ENCODE measurements at regions not wholly inside any gene's neighbourhood (a gene's known extent, or its start where the extent isn't known, plus 50 kb on each side); places are given as distances from the start of the nearest gene placed in this dataset.
"Not testable (repeated sequence)": the region's sequence is repeated elsewhere in the genome, so short reads cannot be mapped to it uniquely, and the experiment has no call there.

DNA sequence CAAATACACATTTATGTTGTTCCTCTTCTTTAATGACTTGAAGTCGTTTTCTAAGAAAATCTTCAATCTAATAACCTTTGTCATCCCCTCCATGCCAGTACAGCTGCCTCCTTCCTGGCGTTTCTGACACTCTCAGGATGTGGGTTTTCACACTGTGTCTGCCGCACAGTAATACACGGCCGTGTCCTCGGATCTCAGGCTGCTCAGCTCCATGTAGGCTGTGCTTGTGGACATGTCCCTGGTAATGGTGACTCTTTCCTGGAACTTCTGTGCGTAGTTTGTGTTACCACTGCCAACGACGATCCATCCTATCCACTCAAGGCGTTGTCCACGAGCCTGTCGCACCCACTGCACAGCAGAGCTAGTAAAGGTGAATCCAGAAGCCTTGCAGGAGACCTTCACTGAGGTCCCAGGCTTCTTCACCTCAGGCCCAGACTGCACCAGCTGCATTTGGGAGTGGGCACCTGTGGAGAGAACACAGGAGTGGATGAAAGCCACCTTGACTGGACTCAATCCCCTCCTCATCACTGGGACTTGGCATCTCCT lies 1095.9 kb downstream of the TMEM121 start:
- DNase-seq = no peak

- no peak for DNase-seq
These were observed 1098.8 kb downstream of the TMEM121 start for GRCh38 chr14:106625186-106625585.

DNA sequence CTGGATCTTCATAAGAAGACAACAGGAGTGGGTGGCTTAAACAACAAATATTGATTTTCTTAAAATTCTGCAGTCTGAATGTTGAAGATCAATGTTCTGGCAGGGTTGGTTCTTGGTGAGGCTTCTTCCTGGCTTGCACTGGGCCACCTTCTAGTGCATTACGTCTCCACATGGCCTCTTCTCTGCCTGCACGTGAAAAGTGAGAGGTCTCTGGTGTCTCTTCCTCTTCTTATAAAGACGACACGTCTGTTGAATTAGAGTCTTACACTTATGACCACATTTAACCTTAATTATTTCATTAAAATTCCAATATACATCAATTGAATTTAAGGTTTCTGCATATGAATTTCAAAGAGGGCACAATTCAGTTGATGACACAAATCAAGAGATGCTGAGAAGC lies 1100.1 kb downstream of the TMEM121 start:
- not testable (repeated sequence) for DNase-seq

DNA sequence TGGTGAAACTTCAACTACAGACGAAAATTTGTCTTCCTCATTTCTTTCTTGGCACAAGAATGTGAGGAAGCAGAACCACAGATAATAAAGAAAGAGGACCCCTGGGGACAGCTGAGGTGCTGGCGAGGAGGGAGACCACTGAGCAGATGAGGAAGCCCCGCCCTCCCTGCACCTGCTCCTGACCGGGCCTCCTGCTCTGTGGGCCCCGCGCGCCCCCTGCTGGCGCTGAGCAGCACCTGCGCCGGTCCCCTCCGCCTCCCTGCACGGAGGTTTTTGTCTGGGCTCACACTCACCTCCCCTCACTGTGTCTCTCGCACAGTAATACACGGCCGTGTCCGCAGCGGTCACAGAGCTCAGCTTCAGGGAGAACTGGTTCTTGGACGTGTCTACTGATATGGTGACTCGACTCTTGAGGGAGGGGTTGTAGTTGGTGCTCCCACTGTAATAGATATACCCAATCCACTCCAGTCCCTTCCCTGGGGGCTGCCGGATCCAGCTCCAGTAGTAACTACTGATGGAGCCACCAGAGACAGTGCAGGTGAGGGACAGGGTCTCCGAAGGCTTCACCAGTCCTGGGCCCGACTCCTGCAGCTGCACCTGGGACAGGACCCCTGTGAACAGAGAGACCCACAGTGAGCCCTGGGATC lies 1100.7 kb downstream of the TMEM121 start:
- DNase-seq = not testable (repeated sequence)

DNA sequence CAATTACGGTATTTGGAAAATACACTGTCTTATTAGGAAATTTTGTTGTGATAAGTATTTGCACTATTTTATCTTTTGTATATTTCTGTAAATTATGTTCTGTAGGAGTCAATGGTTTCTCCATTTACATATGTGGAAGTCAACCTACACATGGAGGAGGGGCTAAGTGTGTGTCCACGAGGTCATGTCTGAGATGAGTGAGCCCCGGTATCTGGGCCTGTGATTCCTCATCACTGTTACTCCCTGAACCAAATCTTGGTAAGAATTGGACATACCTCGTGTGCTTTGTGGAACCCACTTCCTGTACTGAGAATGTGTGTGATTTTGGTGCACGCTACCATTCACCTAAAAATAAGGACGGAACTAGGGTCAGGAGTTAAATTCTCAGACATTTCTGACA lies 1105.5 kb downstream of the TMEM121 start:
- no peak for DNase-seq

DNA sequence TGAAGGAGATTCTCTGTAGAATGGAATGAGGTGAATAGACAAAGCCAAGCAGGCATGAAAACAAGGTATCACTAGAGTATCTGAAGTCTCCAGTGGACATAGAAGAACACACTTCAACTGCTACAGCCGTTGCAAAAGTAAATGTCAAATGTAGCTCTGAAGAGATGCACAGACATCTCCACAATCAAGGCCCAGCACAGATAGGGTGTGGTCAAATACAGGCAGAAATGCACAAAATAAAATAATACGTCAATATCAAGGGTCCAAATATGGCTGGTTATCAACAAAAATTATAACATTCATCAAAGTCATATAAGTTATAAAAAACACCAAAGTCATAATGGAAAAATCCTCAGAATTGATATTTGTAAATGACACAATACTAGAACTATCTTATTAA lies 1107.3 kb downstream of the TMEM121 start:
- DNase-seq = no peak

- DNase-seq = no peak
These were observed 1109.2 kb downstream of the TMEM121 start for GRCh38 chr14:106635569-106635968.

GRCh38 chr14:106638786-106639452 lies 1112.5 kb downstream of the TMEM121 start:
- not testable (repeated sequence) for DNase-seq

DNA sequence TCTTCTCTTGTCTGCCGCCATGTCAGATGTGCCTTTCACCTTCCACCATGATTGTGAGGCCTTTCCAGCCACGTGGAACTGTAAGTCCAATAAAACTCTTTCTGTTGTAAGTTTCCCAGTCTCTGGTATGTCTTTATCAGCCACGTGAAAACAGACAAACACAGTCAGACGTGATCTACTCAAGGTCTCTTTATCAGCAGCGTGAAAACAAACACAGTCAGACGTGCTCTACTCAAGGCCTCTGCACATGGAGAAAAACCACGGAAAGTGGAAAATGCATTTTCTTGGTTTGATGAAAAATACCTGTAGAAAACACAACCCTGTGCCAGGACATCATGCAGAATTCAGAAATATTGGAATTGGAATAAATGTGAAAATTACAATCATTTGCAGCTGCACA lies 1115.7 kb downstream of the TMEM121 start:
- no peak for DNase-seq

- DNase-seq = not testable (repeated sequence)
These were observed 1116.6 kb downstream of the TMEM121 start for GRCh38 chr14:106642971-106643370.

DNA sequence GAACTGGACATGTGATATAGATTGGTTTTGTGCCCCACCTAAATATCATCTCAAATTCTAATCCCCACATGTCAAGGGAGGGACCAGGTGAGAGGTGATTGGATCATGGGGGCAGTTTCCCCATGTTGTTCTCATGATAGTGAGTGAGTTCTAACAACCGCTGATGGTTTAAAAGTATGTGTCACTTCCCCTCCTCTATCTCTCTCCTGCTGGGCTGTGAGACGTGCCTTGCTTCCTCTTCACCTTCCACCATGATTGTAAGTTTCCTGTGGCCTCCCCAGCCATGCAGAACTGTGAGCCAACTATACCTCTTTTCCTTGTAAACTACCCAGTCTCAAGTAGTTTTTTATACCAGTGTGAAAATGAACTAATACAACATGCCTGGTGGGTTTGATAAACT lies 1122.5 kb downstream of the TMEM121 start:
- not testable (repeated sequence) for DNase-seq

DNA sequence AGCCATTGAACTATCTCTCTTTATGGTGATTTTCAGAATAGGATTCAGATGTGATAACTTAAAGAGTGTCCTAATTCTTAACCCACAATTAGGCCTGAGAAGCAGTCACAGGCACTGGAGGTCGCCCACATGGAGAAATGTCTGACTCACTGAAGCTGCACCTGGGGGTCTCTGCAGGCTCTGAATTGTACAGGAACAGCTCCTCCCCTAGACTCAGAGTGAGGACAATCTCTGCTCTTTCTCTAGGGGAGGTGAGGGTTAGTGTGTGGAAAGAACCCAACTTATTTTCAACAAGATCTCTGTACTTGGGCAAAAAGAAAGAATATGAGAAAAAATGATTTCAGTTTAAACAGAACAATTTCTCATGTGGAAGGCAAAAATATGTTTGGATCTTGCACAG lies 1124.6 kb downstream of the TMEM121 start:
- no peak for DNase-seq

DNA sequence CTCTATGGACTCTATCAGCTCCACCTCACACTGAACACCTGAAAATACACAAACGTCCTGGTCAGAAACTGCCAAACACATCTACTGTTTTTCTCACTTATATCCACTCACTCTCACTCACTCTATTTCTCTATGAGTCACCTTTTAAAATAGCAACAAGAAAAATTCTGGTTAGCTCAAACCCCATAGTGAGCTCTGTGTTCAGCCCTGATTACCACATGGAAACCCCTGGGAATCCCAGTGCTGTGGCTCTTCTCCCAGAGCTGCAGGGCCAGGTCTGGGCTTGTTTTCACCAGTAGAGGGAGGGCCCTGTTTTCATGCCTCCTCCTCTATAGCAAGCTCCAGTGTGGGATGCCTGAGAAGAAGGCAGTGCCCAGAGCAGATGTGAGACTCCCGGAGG lies 1126.1 kb downstream of the TMEM121 start:
- DNase-seq = no peak

GRCh38 chr14:106657460-106657859 lies 1131.1 kb downstream of the TMEM121 start:
- DNase-seq = no peak

GRCh38 chr14:106658066-106658860 lies 1131.9 kb downstream of the TMEM121 start:
- DNase-seq = not testable (repeated sequence)

DNA sequence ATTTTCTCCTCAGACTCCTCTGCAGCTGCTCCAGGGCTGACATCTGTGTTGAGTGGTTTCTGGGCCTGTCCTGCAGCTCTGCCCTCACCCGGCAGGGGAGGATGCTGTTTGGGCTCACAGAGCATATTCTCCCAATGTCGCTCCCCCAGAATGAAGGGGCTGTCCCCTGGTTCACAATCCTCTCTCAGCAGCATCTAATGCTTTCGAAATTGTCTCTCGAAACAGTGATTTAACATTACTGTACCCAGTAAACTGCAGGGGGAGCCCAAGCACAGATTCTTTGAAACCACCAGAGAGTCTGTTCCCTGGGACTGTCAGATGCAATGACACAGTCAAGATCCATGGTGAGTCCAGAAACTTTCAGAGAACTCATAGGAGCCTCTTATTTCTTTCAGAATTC lies 1135.2 kb downstream of the TMEM121 start:
- not testable (repeated sequence) for DNase-seq

- DNase-seq = no peak
These were observed 1136.7 kb downstream of the TMEM121 start for GRCh38 chr14:106662936-106663550.

- DNase-seq = not testable (repeated sequence)
These were observed 1137.5 kb downstream of the TMEM121 start for GRCh38 chr14:106663805-106664410.

GRCh38 chr14:106665814-106666213 lies 1139.4 kb downstream of the TMEM121 start:
- no peak for DNase-seq

DNA sequence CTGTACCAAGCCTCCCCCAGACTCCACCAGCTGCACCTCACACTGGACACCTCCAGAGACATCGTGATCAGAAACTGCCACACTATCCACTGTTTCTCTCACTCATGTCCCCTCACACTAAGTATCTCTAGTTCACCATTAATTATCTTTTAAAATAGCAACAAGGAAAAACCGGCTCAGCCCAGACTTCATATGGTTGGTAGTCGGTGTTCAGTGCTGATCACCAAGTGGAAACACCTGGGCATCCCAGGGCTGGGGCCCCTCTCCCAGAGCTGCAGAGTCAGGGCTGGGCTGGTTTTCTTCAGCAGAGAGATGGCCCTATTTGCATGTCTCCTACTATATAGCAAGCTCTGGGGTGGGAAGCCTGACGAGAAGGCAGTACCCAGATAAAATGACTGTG lies 1140.0 kb downstream of the TMEM121 start:
- no peak for DNase-seq

DNA sequence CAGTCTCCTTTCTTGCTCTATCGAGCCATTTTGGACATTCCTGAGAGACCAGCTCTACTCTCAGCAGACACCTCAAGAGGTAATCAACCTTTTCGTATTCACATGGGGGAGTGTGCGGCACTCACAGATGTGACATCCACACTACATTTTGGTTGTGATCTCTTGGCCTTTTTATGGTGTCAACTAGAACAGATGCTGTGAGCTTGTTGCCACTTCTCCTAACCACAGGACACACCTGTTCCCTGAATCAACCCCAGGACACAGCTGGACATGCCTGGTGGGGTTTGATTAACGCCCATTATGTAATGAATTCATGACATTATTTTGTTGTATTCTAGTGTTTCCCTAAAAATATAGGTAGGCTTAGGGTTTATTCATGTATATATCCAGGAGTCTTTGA lies 1143.6 kb downstream of the TMEM121 start:
- DNase-seq = no peak

DNA sequence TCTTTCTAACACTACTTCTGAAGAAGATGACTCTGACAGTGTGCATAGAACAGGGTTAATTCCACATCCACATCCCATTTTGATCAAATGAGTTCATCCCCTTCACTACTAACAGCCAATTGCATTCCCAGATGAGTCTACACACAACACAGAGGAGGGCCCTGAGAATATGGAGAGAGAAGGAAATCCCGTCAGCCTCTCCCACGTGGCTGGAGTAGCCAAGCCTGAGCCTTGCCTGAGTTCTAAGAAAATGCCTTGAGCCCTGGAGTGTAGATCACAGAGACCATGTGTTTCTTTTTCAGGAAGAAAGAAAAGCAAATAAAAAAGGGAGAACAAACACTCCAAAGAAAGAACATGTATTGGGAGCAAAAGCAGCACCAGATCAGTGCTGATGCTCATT lies 1147.7 kb downstream of the TMEM121 start:
- DNase-seq = not testable (repeated sequence)
